Inferior parietal cortex (tissue), 1 donor: ENCODE measurements at regions not wholly inside any gene's neighbourhood (a gene's known extent, or its start where the extent isn't known, plus 50 kb on each side); places are given as distances from the start of the nearest gene placed in this dataset.

Experiments
- DNase-seq: peaks from one replicate; pipeline ENCODE4 v3.0.0-alpha.2; 2016; ENCODE audit errors: extremely low spot score

GRCh38 chr6:137434640-137435039 lies 59.6 kb downstream of the OLIG3 start:
- no peak for DNase-seq

- no peak for DNase-seq
These were observed 62.1 kb downstream of the OLIG3 start for GRCh38 chr6:137432054-137432611.

GRCh38 chr6:137430954-137431353 lies 63.2 kb downstream of the OLIG3 start:
- no peak for DNase-seq

GRCh38 chr6:137427656-137428290 lies 66.4 kb downstream of the OLIG3 start:
- no peak for DNase-seq

GRCh38 chr6:137426007-137426689 lies 68.0 kb downstream of the OLIG3 start:
- no peak for DNase-seq

- no peak for DNase-seq
These were observed 69.9 kb downstream of the OLIG3 start for GRCh38 chr6:137424251-137424650.

GRCh38 chr6:137423451-137424168 lies 70.6 kb downstream of the OLIG3 start:
- DNase-seq: no peak

- DNase-seq: no peak
These were observed 76.8 kb downstream of the OLIG3 start for GRCh38 chr6:137417396-137417795.

GRCh38 chr6:137416376-137417109 lies 77.7 kb downstream of the OLIG3 start:
- no peak for DNase-seq

GRCh38 chr6:137415834-137416190 lies 78.4 kb downstream of the OLIG3 start:
- DNase-seq: no peak

- peak; percentile 82 for DNase-seq
These were observed 78.9 kb downstream of the OLIG3 start for GRCh38 chr6:137415127-137415833.

GRCh38 chr6:137414599-137414998 lies 79.6 kb downstream of the OLIG3 start:
- no peak for DNase-seq

- no peak for DNase-seq
These were observed 80.7 kb downstream of the OLIG3 start for GRCh38 chr6:137413482-137413881.

- DNase-seq: no peak
These were observed 81.6 kb downstream of the OLIG3 start for GRCh38 chr6:137412562-137412961.

GRCh38 chr6:137409266-137409777 lies 84.9 kb downstream of the OLIG3 start:
- DNase-seq: no peak

- DNase-seq: no peak
These were observed 86.4 kb downstream of the OLIG3 start for GRCh38 chr6:137407816-137408215.

- DNase-seq: no peak
These were observed 88.4 kb downstream of the OLIG3 start for GRCh38 chr6:137405806-137406205.

GRCh38 chr6:137403855-137404254 lies 90.3 kb downstream of the OLIG3 start:
- no peak for DNase-seq

GRCh38 chr6:137403443-137403842 lies 90.8 kb downstream of the OLIG3 start:
- no peak for DNase-seq

- DNase-seq: no peak
These were observed 92.0 kb downstream of the OLIG3 start for GRCh38 chr6:137402143-137402680.

- DNase-seq: no peak
These were observed 93.1 kb downstream of the OLIG3 start for GRCh38 chr6:137401088-137401487.
